Upper lobe of left lung (tissue), 6 donors: ENCODE measurements at regions not wholly inside any gene's neighbourhood (a gene's known extent, or its start where the extent isn't known, plus 50 kb on each side); places are given as distances from the start of the nearest gene placed in this dataset.

Experiments
- ATAC-seq, 2 donors: fragments of 200-7000 bp; cut with Tn5 transposase; one replicate each; pipeline ENCODE4 v1.9.1; 2022; ENCODE audit warnings: mild to moderate bottlenecking in 2 of 2, moderate library complexity in 2 of 2; ENCODE audit not compliant: low FRiP score in 2 of 2
- DNase-seq, 2 donors: peaks; one replicate each; pipeline ENCODE4 v3.0.0-alpha.2; 2019 to 2020
- H3K27ac ChIP-seq, 4 donors: fragments of 200-600 bp; sonication (generic); one replicate each; pipeline ENCODE4 v1.5.1; 2016 to 2019
- H3K27me3 ChIP-seq, 4 donors: fragments of 200-600 bp; sonication (generic); one replicate each; pipeline ENCODE4 v1.5.1; 2017 to 2019
- H3K36me3 ChIP-seq, 4 donors: fragments of 200-600 bp; sonication (generic); one replicate each; pipeline ENCODE4 v1.5.1; 2016 to 2019
- H3K4me1 ChIP-seq, 4 donors: fragments of 200-600 bp; sonication (generic); one replicate each; pipeline ENCODE4 v1.5.1; 2018 to 2019
- H3K4me3 ChIP-seq, 4 donors: fragments of 200-600 bp; sonication (generic); one replicate each; pipeline ENCODE4 v1.5.1; 2017 to 2019; ENCODE audit warnings: mild to moderate bottlenecking in 2 of 4, moderate library complexity in 1 of 4
- H3K9me3 ChIP-seq, 4 donors: fragments of 200-600 bp; sonication (generic); one replicate each; pipeline ENCODE4 v1.5.1; 2018 to 2019
- CTCF ChIP-seq, 6 experiments: fragments of 450-650 bp in 4 of 6; fragments of 200-600 bp in 2 of 6; sonication (generic) in 2 of 6; IDR thresholded peaks; one replicate each; pipeline ENCODE4 v1.5.1; 2016 to 2019; ENCODE audit warnings: antibody characterized with exemption in 6 of 6
- EP300 ChIP-seq, 4 donors: sonication (generic); formaldehyde crosslinking; IDR thresholded peaks; one replicate each; pipeline ENCODE4 v1.5.1; 2017; ENCODE audit warnings: antibody characterized with exemption in 4 of 4, control low read depth in 2 of 4
- POLR2A ChIP-seq, 4 donors: fragments of 450-650 bp; IDR thresholded peaks; one replicate each; pipeline ENCODE4 v1.5.1; 2016 to 2017; ENCODE audit warnings: antibody characterized with exemption in 4 of 4, mild to moderate bottlenecking in 2 of 4
- POLR2AphosphoS5 ChIP-seq, 2 donors: sonication (generic); formaldehyde crosslinking; IDR thresholded peaks; one replicate each; pipeline ENCODE4 v1.5.1; 2017; ENCODE audit warnings: antibody characterized with exemption in 2 of 2
- WGBS, 2 donors: methylation state at CpG; one replicate each; pipeline ENCODE4 v1.1.5; 2017 to 2018; 5-methylcytosine and 5-hydroxymethylcytosine counted together
- donor health status: DM: no; HTN: no; CAD: no; lungs with moderate emphysema.
- donor health status: DM: no; HTN: yes; CAD: no; lungs with severe emphysema.

DNA sequence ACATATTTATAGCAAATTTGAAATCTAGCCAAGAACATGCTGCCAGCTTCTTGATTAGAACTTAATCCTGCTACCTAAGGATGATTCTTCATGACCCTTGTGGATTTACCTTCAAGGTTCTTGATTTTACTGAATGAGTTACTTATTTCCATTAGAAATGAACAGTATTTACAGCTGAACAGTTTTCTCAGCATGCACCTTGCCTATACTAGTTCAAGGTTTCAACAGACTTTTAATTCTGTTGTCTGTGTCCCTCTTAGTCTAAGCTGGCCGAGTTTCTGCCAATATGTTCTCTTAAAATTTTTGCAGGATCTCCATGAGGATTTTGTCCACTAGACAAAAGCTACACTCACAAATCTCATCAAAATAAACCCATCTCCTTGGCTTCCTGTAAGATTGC lies 188.8 kb upstream of the ST8SIA4 start:
- H3K36me3 ChIP-seq = no peaks in the 10 kb centered on the region
- 87 to 92% methylated on average over 1 of the region's 1 CpG for WGBS, 2 donors
- TF ChIP-seq EP300 (IDR thresholded peaks at IDR 0.05) (no peak), POLR2A (IDR thresholded peaks at IDR 0.05) (no peak), CTCF (IDR thresholded peaks at IDR 0.05) (no peak), POLR2AphosphoS5 (IDR thresholded peaks at IDR 0.05) (no peak)
- H3K4me3 ChIP-seq = no peak overlapping the region
- no peaks in the 10 kb centered on the region for H3K4me1 ChIP-seq
- H3K9me3 ChIP-seq = no peaks in the 10 kb centered on the region
- DNase-seq (no peak), ATAC-seq (no peak)
- H3K27ac ChIP-seq = no peak overlapping the region
- H3K27me3 ChIP-seq = no peaks in the 10 kb centered on the region

DNA sequence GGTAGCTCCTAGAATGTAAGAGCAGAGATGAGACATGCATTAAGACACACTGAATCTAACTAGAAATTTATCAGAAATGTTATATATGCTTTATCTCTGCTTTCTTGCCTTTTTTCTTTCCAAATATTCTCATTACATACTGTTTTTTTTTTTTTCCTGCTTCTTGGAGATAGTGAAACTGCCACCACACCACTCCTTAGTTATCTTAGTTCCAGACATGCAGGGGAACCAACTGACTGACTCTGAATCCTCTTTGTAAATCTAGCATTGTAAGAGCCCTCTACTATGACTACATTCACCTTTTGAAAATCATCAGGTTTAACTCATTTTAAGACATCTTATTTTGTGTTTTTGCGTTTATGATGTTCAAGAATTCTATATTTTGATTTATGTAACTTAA lies 181.3 kb upstream of the ST8SIA4 start:
- no peaks in the 10 kb centered on the region for H3K4me1 ChIP-seq
- 92 to 93% methylated on average over 1 of the region's 1 CpG for WGBS, 2 donors
- H3K36me3 ChIP-seq = no peaks in the 10 kb centered on the region
- DNase-seq (no peak), ATAC-seq (no peak)
- TF ChIP-seq POLR2AphosphoS5 (IDR thresholded peaks at IDR 0.05) (no peak), EP300 (IDR thresholded peaks at IDR 0.05) (no peak), CTCF (IDR thresholded peaks at IDR 0.05) (no peak), POLR2A (IDR thresholded peaks at IDR 0.05) (no peak)
- no peak overlapping the region for H3K27ac ChIP-seq
- no peaks in the 10 kb centered on the region for H3K27me3 ChIP-seq
- no peaks in the 10 kb centered on the region for H3K9me3 ChIP-seq
- no peak overlapping the region for H3K4me3 ChIP-seq

DNA sequence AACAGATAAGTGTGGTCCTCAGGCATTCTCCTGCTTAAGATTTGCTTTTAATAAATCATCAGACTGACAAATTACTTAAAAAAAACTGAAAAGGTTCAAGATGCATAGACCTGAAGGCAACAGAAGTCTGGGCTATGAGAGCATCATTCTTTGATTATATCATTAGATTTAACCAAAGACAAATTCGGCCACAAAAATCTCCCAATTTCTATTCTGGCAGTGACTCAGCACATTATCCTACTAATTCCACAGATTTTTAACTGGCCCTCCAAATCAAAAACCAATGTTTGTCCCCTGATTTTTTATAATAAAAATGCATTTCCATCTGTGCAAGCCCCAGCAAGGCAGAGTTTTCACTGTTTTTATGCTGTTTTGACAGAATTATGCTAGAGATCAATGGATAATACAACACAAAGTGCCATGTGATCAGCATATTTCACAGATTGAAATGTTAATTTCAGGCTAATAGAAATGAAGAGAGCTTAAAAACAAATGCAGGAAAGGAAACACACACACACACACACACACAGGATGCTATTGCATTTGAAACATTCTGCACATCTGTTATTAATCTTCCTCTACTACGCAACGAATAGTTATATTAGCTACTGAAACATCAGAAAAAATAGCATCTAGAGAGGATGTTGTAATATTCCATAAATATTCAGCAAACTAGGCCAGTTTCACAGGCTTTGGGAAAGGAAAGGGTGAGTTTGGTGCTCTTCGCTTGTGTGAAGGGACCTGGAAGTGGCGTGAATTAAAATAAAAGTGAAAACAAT lies 177.6 kb upstream of the ST8SIA4 start:
- Histone ChIP-seq H3K4me3 (no peak overlapping the region), H3K27me3 (no peaks in the 10 kb centered on the region), H3K36me3 (no peaks in the 10 kb centered on the region), H3K27ac (no peak overlapping the region), H3K9me3 (no peaks in the 10 kb centered on the region), H3K4me1 (no peaks in the 10 kb centered on the region)
- 58 to 72% methylated on average over 5 of the region's 5 CpGs for whole genome bisulfite sequencing, 2 donors
- DNase-seq (no peak), ATAC-seq (peak in 1 of 2 donors; percentile 49)
- TF ChIP-seq POLR2A (IDR thresholded peaks at IDR 0.05) (no peak), CTCF (IDR thresholded peaks at IDR 0.05) (no peak), EP300 (IDR thresholded peaks at IDR 0.05) (no peak), POLR2AphosphoS5 (IDR thresholded peaks at IDR 0.05) (no peak)

- Histone ChIP-seq H3K27ac (no peak overlapping the region), H3K27me3 (no peaks in the 10 kb centered on the region), H3K9me3 (peaks cover 0 to under 1% (median under 1%) of the 10 kb centered on the region in 4 donors), H3K4me1 (no peaks in the 10 kb centered on the region), H3K4me3 (no peak overlapping the region), H3K36me3 (no peaks in the 10 kb centered on the region)
- TF ChIP-seq POLR2A (IDR thresholded peaks at IDR 0.05) (no peak), EP300 (IDR thresholded peaks at IDR 0.05) (no peak), CTCF (IDR thresholded peaks at IDR 0.05) (no peak), POLR2AphosphoS5 (IDR thresholded peaks at IDR 0.05) (no peak)
- WGBS, 2 donors = 96 to 100% methylated on average over 1 of the region's 1 CpG
- ATAC-seq = no peak
- DNase-seq = no peak
These were observed 165.2 kb upstream of the ST8SIA4 start for GRCh38 chr5:101068298-101068697.

DNA sequence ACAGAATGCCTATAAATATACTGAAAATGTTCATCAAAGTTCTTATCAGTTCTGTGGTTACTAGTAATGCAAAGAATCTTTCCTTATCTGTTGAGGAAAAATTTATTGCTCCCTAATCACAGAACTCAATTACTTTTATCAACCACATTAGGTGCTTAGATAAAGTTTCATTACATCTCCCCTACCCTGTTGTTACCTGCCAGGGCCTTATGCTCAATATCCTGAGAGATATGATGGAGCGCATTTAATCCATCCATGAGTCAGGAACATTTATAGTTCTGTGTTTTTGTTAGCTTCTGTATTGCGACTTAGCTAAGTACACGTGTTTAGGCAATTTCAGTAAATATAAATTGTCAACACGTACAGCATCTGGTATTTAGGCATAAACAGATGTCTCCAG lies 164.3 kb upstream of the ST8SIA4 start:
- no peak for TF ChIP-seq POLR2A (IDR thresholded peaks at IDR 0.05)
- no peak for TF ChIP-seq EP300 (IDR thresholded peaks at IDR 0.05)
- no peak for TF ChIP-seq POLR2AphosphoS5 (IDR thresholded peaks at IDR 0.05)
- TF ChIP-seq CTCF (IDR thresholded peaks at IDR 0.05) = no peak
- H3K4me3 ChIP-seq = no peak overlapping the region
- no peak for DNase-seq
- WGBS, 2 donors = 75 to 76% methylated on average over 4 of the region's 4 CpGs
- H3K9me3 ChIP-seq = peaks cover 0 to 6% (median 3%) of the 10 kb centered on the region in 4 donors
- H3K4me1 ChIP-seq = no peaks in the 10 kb centered on the region
- no peaks in the 10 kb centered on the region for H3K27me3 ChIP-seq
- ATAC-seq = no peak
- H3K36me3 ChIP-seq = no peaks in the 10 kb centered on the region
- no peak overlapping the region for H3K27ac ChIP-seq
